COLO668 (cell line): ENCODE measurements at regions not wholly inside any gene's neighbourhood (a gene's known extent, or its start where the extent isn't known, plus 50 kb on each side); places are given as distances from the start of the nearest gene placed in this dataset.

ENCODE experiments used
- DNase-seq: peaks from one replicate; lab custom pipeline; 2025; ENCODE audit not compliant: unreplicated experiment; lab: John Stamatoyannopoulos, UW

DNA sequence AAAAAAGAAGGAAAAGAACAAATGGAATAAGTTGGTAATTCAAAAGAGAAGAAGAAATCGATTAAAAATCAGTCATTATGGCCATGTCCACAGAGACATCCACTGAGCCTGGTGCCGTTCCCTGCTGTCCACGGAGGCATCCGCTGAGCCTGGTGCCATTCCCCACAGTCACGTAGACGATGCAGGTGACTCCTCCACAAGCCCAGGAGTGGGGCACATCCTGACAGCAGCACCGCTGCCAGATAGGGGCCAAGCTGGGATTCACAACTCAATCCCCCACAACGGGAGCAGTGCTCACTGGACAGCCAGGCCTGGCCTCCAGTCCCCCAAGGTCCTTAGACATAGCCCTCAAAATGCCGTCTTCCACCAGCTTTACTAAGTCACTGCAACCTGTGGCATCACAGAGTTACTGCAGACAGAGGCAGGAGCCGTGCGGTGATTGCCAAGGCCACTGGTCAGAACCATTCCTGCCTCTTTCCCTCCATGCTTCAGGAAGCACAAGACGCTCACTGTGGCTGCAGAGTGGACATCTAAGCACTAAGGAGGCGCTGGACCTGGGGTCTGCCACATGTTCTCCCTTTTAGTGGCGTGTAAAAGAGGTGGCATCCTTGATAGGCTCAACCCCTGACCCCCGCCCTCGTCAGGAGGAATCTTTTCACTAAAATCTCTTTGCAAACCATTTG, 131.5 kb upstream of the SPACA7 start:
- DNase-seq: no peak

DNA sequence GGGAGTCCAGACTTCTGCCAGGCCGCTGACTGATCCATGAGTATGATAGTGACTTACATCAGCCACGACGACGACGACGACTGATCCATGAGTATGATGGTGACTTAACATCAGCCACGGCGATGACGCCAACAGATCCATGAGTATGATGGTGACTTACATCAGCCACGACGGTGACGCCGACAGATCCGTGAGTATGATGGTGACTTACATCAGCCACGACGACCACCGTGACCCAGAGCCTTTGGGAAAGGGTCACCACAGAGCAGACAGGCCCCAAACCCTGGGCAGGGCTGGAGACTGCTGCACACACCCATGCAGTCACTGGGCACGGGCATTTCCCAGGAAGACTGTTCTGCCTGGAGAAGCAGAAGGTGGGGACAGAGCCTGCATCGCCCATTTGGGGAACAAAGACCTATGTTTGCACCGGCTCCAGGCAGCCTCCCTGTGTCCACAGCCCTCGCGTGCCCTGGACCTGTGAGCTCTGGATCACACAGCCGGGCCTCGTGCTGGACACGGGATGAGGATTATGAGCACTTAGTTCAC, 130.9 kb upstream of the SPACA7 start:
- no peak for DNase-seq

- DNase-seq: no peak
These were observed 130.2 kb upstream of the SPACA7 start for GRCh38 chr13:112245989-112246388.

- no peak for DNase-seq
These were observed 129.3 kb upstream of the SPACA7 start for GRCh38 chr13:112246731-112247470.

- no peak for DNase-seq
These were observed 128.4 kb upstream of the SPACA7 start for GRCh38 chr13:112247471-112248405.

DNA sequence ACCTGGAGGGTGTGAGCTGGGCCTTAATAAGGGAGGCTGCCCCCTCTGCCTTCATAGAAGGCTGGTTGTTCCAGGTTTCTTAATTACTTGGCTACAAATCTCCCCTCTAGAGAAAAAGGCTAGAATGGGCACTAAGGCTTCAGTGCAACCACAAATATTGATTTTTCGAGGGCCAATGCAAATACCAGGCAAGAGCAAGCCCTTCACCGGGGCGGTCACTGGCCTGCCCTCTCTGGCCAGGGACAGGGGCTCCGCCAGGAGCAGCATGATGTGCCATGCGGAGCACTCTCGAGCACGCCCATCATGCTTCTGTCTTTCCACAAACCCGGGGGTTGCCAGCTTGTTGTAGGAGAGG, 127.8 kb upstream of the SPACA7 start:
- DNase-seq: no peak

GRCh38 chr13:112248862-112249592, 127.1 kb upstream of the SPACA7 start:
- no peak for DNase-seq

GRCh38 chr13:112249644-112250610, 126.2 kb upstream of the SPACA7 start:
- no peak for DNase-seq

DNA sequence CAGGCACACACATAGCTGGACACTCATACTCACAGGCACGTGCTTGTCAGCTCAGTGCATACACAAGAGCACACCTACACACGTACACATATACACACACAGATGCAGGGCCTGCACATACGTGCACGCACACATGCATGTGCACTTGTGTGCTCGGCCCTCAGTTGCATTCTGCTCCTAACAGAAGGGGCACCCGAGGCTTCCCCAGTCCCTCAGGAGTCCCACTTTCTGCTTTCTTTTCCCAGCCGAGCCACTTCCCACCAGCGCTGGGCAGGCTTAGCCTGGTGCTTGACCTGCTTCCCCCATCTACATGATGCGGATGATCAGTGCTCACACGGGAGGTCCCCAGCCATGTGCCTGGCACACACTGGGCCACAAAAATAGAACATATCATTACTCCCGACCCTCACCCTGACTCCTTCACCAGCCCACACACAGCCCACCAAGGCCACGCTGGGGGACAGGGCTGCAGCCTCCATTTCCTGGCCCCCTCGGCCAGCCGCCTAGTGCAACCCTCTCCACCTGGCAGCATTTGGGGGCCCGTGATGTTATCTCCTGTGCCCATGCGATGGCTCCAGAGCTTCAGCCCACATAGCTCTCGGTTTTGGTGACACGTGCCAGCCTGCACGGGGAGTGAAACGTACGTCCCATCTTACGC, 125.2 kb upstream of the SPACA7 start:
- no peak for DNase-seq

GRCh38 chr13:112251930-112252585, 124.1 kb upstream of the SPACA7 start:
- DNase-seq: no peak

GRCh38 chr13:112252804-112253590, 123.2 kb upstream of the SPACA7 start:
- DNase-seq: no peak

DNA sequence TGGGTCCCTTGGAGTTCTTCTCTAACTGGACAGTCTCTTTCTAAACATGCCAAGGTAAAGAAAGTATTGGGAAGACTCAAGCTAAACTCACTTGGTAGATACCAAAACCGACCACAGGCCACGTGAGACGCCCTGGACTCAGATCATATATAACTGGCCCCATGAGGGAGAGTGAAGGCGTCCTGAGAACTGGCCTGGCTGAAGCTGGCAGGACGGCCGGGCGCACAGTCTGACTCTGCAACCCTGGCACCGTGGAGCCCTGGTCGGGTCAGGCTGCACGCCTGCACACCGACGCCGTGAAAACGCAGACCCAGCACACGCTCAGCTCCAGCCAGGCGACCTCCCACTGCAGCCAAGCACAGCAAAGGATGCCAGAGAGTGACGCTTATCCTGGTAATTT, 122.5 kb upstream of the SPACA7 start:
- DNase-seq: no peak

- no peak for DNase-seq
These were observed 121.9 kb upstream of the SPACA7 start for GRCh38 chr13:112254061-112254818.

DNA sequence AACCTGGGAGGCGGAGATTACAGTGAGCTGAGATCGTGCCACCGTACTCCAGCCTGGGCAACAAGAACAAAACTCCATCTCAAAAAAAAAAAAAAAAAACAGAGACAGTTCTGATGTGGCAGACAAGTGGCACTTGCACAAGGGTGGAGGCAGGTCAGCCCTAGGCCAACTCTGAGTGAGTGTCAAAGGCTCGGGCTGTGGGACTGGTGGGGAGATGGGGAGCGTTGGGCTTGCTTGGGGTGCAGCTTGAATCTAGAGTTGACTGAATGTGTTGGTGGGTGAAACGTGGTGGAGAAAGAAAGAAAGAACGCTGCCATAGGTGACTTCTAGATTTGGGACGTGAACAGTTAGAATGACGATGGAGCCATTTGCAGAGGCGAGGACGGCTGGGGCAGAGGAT, 121.3 kb upstream of the SPACA7 start:
- no peak for DNase-seq

DNA sequence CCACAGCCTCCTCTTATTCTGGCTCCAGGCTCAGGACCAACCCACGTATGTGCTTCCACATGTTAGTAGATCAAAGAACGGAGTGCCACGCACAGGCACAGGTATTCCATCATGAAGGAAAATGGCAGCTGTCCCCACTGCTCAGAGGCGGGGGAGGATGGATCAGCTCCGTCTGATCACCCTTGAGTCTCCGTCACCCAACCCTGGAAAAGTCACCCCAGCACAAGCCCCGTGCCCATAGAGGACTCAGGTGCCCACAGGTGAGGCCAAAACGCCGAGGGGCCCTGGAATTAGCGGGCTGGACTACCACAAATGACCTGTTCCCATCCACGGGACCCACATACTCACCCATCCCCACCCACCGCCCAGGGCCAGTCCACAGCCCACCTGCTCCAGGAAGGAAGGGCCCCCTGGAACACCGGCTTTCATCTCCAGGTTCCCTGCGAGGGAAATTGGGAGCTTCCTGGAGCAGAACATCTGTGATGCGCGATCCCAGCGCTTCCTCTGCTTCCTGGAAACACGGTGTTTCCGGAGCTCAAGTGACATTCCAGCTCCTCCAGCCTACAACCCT, 120.5 kb upstream of the SPACA7 start:
- no peak for DNase-seq

DNA sequence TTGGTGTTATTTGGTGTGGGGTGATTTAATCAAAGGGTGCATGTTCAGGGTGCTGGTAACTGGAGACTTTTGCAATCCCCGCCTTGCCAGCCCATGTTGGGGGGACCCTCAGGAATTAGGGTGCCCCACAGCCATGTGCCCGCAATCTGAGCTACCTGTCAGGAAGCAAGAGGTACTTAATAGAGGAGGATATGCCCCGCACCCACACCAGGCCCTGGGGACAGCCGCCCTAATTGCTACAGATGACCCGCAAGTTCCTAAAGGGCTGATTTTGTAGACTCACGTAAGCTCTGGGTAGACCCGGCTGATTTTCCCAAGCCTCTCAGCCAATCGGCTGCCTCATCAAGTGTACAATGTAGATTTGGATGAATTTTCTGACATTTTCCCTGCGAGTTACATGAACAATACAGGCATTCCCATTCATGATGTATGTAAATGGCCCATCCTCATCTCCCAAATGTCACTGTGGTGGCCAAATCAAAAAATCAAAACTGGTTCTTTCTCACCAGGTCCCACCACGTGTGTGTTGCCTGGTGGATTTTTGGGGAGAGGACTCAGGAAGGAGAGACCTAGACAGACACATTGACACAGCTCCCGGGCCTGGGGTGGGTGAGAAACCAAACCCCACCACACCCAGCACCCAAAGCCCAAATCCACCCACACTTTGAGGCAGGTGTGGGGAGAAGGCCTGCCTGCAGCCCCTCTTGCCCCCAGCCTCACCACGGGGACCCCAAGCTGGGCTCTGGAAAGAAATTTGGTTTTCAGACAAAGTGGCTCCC, 119.2 kb upstream of the SPACA7 start:
- no peak for DNase-seq
